ENCODE measurements at regions not wholly inside any gene's neighbourhood (a gene's known extent, or its start where the extent isn't known, plus 50 kb on each side); places are given as distances from the start of the nearest gene placed in this dataset.

GRCh38 chr2:129803871-129804270, 175.6 kb upstream of the RAB6C start:
- no peak for TF ChIP-seq CTCF (IDR thresholded peaks at IDR 0.05)
- no peak for TF ChIP-seq POLR2A (IDR thresholded peaks at IDR 0.05)
